HCT116 (cell line): ENCODE measurements at regions not wholly inside any gene's neighbourhood (a gene's known extent, or its start where the extent isn't known, plus 50 kb on each side); places are given as distances from the start of the nearest gene placed in this dataset.

ENCODE experiments used
- ATAC-seq: fragments of 200-7000 bp; cut with Tn5 transposase; 2 replicates; pipeline ENCODE4 v1.9.1; 2020; ENCODE audit warnings: mild to moderate bottlenecking, moderate library complexity
- BruUV-seq: library from RNA; stranded (reverse); fragments of 400-500 nt; replicated peaks from 2 replicates; lab custom pipeline; 2021; lab: Mats Ljungman, UMichigan
- CTCF ChIA-PET: fragments of 300-600 bp; sonication (Branson Sonifier 250); formaldehyde crosslinking; loops from one replicate; lab custom pipeline; 2021; ENCODE audit warnings: antibody characterized with exemption; lab: Charles Lee
- POLR2A ChIA-PET: fragments of 300-600, 350-600 bp; sonication (Branson Sonifier 250); formaldehyde crosslinking; loops from one replicate; lab custom pipeline; 2021; ENCODE audit warnings: antibody characterized with exemption; lab: Charles Lee
- RAD21 ChIA-PET, 2 experiments: fragments of 300-600 bp; sonication (Branson Sonifier 250); formaldehyde crosslinking; loops; one replicate each; lab custom pipeline; 2023; ENCODE audit warnings: low total read pairs in 2 of 2; ENCODE audit not compliant: uncharacterized antibody in 2 of 2, unreplicated experiment in 2 of 2, low non-redundant PET in 1 of 2; lab: Charles Lee
- DNase-seq: peaks from one replicate; pipeline ENCODE4 v3.0.0-alpha.2; 2010; ENCODE audit warnings: low read depth, low spot score
- H2AFZ ChIP-seq: fragments of 200-600 bp; shearing (Covaris generic), sonication (generic); 2 replicates; pipeline ENCODE4 v1.6.1; 2017; ENCODE audit warnings: low read depth, mixed run types, mixed read lengths, antibody characterized with exemption, low read length; ENCODE audit not compliant: poor library complexity, severe bottlenecking
- H3K27ac ChIP-seq: 2 replicates; pipeline ENCODE4 v1.5.1; 2012; ENCODE audit warnings: low read depth, low read length
- H3K27me3 ChIP-seq: fragments of 200-600 bp; sonication (generic); 2 replicates; pipeline ENCODE4 v1.6.1; 2016; ENCODE audit warnings: mixed run types, low read length, mixed read lengths; ENCODE audit not compliant: insufficient read depth
- H3K36me3 ChIP-seq, 2 experiments: fragments of 200-500 bp in 1 of 2; fragments of 200-600 bp in 1 of 2; sonication (Bioruptor generic) in 1 of 2; sonication (generic) in 1 of 2; 2 replicates each; pipeline versions ENCODE4 v1.5.1 to v1.6.1; 2014 to 2016; ENCODE audit warnings: low read length in 2 of 2, inconsistent platforms in 1 of 2, mixed read lengths in 1 of 2, mixed run types in 1 of 2; ENCODE audit not compliant: insufficient read depth in 2 of 2, control insufficient read depth in 1 of 2
- H3K4me1 ChIP-seq, 2 experiments: fragments of 200-600 bp in 1 of 2; sonication (generic) in 1 of 2; 2 replicates each; pipeline versions ENCODE4 v1.5.1 to v1.6.1; 2012 to 2017; ENCODE audit warnings: low read length in 2 of 2, inconsistent platforms in 1 of 2, mild to moderate bottlenecking in 1 of 2, mixed read lengths in 1 of 2, mixed run types in 1 of 2, moderate library complexity in 1 of 2; ENCODE audit not compliant: insufficient read depth in 2 of 2, control insufficient read depth in 1 of 2
- H3K4me2 ChIP-seq: fragments of 200-600 bp; sonication (generic); 2 replicates; pipeline ENCODE4 v1.6.1; 2017; ENCODE audit warnings: mixed run types, low read length, mixed read lengths
- H3K4me3 ChIP-seq, 2 experiments: fragments of 200-600 bp in 1 of 2; sonication (generic) in 1 of 2; replicated peaks in 1 of 2; 2 replicates each; pipeline ENCODE4 v1.5.1; 2011 to 2016; ENCODE audit warnings: low read length in 2 of 2, control low read depth in 1 of 2, low read depth in 1 of 2, mild to moderate bottlenecking in 1 of 2, mixed read lengths in 1 of 2, mixed run types in 1 of 2
- H3K79me2 ChIP-seq: fragments of 200-600 bp; sonication (generic); 2 replicates; pipeline ENCODE4 v1.6.1; 2017; ENCODE audit warnings: mild to moderate bottlenecking, mixed run types, low read length, moderate library complexity, mixed read lengths; ENCODE audit not compliant: insufficient read depth
- H3K9ac ChIP-seq: fragments of 200-600 bp; sonication (generic); 2 replicates; pipeline ENCODE4 v1.6.1; 2016; ENCODE audit warnings: low read length, mixed read lengths
- H3K9me2 ChIP-seq: fragments of 200-600 bp; sonication (generic), shearing (Covaris generic); 2 replicates; pipeline ENCODE4 v1.6.1; 2017; ENCODE audit warnings: mixed run types, mild to moderate bottlenecking, moderate library complexity; ENCODE audit not compliant: insufficient read depth
- H3K9me3 ChIP-seq, 2 experiments: fragments of 200-500 bp in 1 of 2; fragments of 200-600 bp in 1 of 2; sonication (Bioruptor generic) in 1 of 2; sonication (generic) in 1 of 2; 2 replicates each; pipeline ENCODE4 v1.6.1; 2014 to 2017; ENCODE audit warnings: low read length in 2 of 2, mixed read lengths in 2 of 2, inconsistent platforms in 1 of 2, low read depth in 1 of 2, mild to moderate bottlenecking in 1 of 2, mixed run types in 1 of 2, moderate library complexity in 1 of 2; ENCODE audit not compliant: control insufficient read depth in 1 of 2, insufficient read depth in 1 of 2
- H4K20me1 ChIP-seq: fragments of 200-600 bp; sonication (generic), shearing (Covaris generic); 2 replicates; pipeline ENCODE4 v1.6.1; 2017; ENCODE audit warnings: mixed run types, mild to moderate bottlenecking, moderate library complexity; ENCODE audit not compliant: insufficient read depth
- CBX3 ChIP-seq: IDR thresholded peaks from 2 replicates; pipeline ENCODE4 v1.6.1; 2012; ENCODE audit warnings: low read depth
- EGR1 ChIP-seq: IDR thresholded peaks from 2 replicates; pipeline ENCODE4 v1.6.1; 2012; ENCODE audit warnings: low read depth
- JUND ChIP-seq: IDR thresholded peaks from 2 replicates; pipeline ENCODE4 v1.6.1; 2012
- POLR2AphosphoS5 ChIP-seq: IDR thresholded peaks from 2 replicates; pipeline ENCODE4 v1.6.1; 2011; ENCODE audit warnings: mild to moderate bottlenecking, low read depth, low read length, moderate library complexity
- RAD21 ChIP-seq: IDR thresholded peaks from 2 replicates; pipeline ENCODE4 v1.6.1; 2012; ENCODE audit warnings: low read depth, mild to moderate bottlenecking
- SP1 ChIP-seq: IDR thresholded peaks from 2 replicates; pipeline ENCODE4 v1.6.1; 2012; ENCODE audit warnings: low read depth
- ZBTB33 ChIP-seq: IDR thresholded peaks from 2 replicates; pipeline ENCODE4 v1.6.1; 2011; ENCODE audit warnings: mild to moderate bottlenecking, low read length, moderate library complexity; ENCODE audit not compliant: insufficient replicate concordance; ENCODE audit errors: extremely low read depth
- ZFX ChIP-seq: fragments of 450-650 bp; IDR thresholded peaks from 2 replicates; pipeline ENCODE4 v1.6.1; 2017
- intact Hi-C: fragments of 100-400 bp; cut with micrococcal nuclease; formaldehyde crosslinking; loops from 2 replicates; pipeline ENCODE4 v1.10.0; 2022
- TF ChIP-seq, protein P1 (sequence below): IDR thresholded peaks from 2 replicates; pipeline ENCODE4 v1.6.1; 2012

GRCh38 chr3:72548461-72548860 is 299.8 kb downstream of the SHQ1 start:
- H3K9me2 ChIP-seq = no peaks in the 10 kb centered on the region
- POLR2A ChIA-PET = no interaction called here
- no peaks in the 10 kb centered on the region for H3K79me2 ChIP-seq
- no peak overlapping the region for H3K4me2 ChIP-seq
- DNase-seq (no peak), ATAC-seq (no peak)
- no peaks in the 10 kb centered on the region for H3K27me3 ChIP-seq
- no peaks in the 10 kb centered on the region; the same call in 1 of the 2 replicates for H4K20me1 ChIP-seq
- H3K9ac ChIP-seq = no peak overlapping the region
- CTCF ChIA-PET = no interaction called here
- no peak overlapping the region for H3K4me3 ChIP-seq
- H3K36me3 ChIP-seq = no peaks in the 10 kb centered on the region
- TF ChIP-seq JUND (no peak), ZBTB33 (no peak), POLR2AphosphoS5 (no peak), EGR1 (no peak), SP1 (no peak)
- TF ChIP-seq, protein P1, sequence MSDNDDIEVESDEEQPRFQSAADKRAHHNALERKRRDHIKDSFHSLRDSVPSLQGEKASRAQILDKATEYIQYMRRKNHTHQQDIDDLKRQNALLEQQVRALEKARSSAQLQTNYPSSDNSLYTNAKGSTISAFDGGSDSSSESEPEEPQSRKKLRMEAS = no peak
- no peak overlapping the region for H2AFZ ChIP-seq
- intact Hi-C loops = no loop called here
- BruUV-seq = no TSS peak
- H3K27ac ChIP-seq = no peak overlapping the region
- no peaks in the 10 kb centered on the region for H3K4me1 ChIP-seq
- no peaks in the 10 kb centered on the region for H3K9me3 ChIP-seq
- RAD21 ChIA-PET = no interaction called here

DNA sequence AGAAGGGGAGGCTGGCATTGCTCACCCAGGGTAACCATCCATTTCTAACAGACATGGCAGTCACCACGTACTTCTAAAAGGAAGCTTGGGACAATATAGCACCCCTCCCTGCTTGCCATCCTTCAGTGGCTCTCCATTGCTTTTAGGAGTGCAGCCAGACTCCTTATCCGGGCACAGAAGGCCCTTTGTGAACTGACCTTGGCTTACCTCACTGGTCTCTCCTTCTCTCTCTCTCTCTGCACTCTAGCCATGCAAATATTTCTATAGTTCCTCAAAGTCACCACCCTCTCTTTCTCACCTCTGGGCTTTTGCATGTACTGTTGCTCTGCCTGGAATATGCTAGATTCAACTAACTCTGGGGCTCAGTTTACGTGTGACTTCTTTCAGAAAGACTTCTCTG is 301.1 kb downstream of the SHQ1 start:
- no peak overlapping the region for H2AFZ ChIP-seq
- ATAC-seq (no peak), DNase-seq (no peak)
- no peak overlapping the region for H3K4me2 ChIP-seq
- ChIA-PET CTCF (no interaction called here), RAD21 (no interaction called here), POLR2A (no interaction called here)
- no peaks in the 10 kb centered on the region for H3K9me2 ChIP-seq
- H3K4me1 ChIP-seq = no peaks in the 10 kb centered on the region
- no peaks in the 10 kb centered on the region for H3K9me3 ChIP-seq
- no peak overlapping the region for H3K27ac ChIP-seq
- no peak overlapping the region for H3K4me3 ChIP-seq
- TF ChIP-seq ZFX = no peak
- no peak for TF ChIP-seq RAD21
- TF ChIP-seq CBX3 = no peak
- no peaks in the 10 kb centered on the region; the same call in 1 of the 2 replicates for H4K20me1 ChIP-seq
- intact Hi-C loops = no loop called here
- no peaks in the 10 kb centered on the region for H3K36me3 ChIP-seq
- no peaks in the 10 kb centered on the region for H3K79me2 ChIP-seq
- H3K27me3 ChIP-seq = no peaks in the 10 kb centered on the region
- BruUV-seq = no TSS peak
- no peak overlapping the region for H3K9ac ChIP-seq
